ENCODE measurements at regions not wholly inside any gene's neighbourhood (a gene's known extent, or its start where the extent isn't known, plus 50 kb on each side); places are given as distances from the start of the nearest gene placed in this dataset.
"Not testable (repeated sequence)": the region's sequence is repeated elsewhere in the genome, so short reads cannot be mapped to it uniquely, and the experiment has no call there.

- DNase-seq (ENCODE audit: low read depth) = peak; percentile 77
- peak; percentile 93 for TF ChIP-seq CTCF (conservative IDR thresholded peaks at IDR 0.05; ENCODE audit: control insufficient read depth, insufficient read depth, low read depth, low read length)
These were observed 1002.9 kb upstream of the KCND2 start for GRCh38 chr7:119270045-119270464.

GRCh38 chr7:119270644-119271043 is 1002.3 kb upstream of the KCND2 start:
- no peak for DNase-seq (ENCODE audit: low read depth)
- TF ChIP-seq CTCF (conservative IDR thresholded peaks at IDR 0.05; ENCODE audit: control insufficient read depth, insufficient read depth, low read depth, low read length) = no peak
- H3K4me3 ChIP-seq (ENCODE audit: control insufficient read depth, low read depth, low read length) = no peak overlapping the region

More at GRCh38 chr7:119270045-119270464, 1002.9 kb upstream of the KCND2 start:
- H3K4me3 ChIP-seq (ENCODE audit: control insufficient read depth, low read depth, low read length) = no peak overlapping the region

GRCh38 chr7:119271147-119271779 is 1001.7 kb upstream of the KCND2 start:
- no peak for TF ChIP-seq CTCF (conservative IDR thresholded peaks at IDR 0.05; ENCODE audit: control insufficient read depth, insufficient read depth, low read depth, low read length)
- no peak for DNase-seq (ENCODE audit: low read depth)
- H3K4me3 ChIP-seq (ENCODE audit: control insufficient read depth, low read depth, low read length) = no peak overlapping the region

GRCh38 chr7:119281181-119281846 is 991.7 kb upstream of the KCND2 start:
- H3K4me3 ChIP-seq (ENCODE audit: control insufficient read depth, low read depth, low read length) = no peak overlapping the region
- no peak for DNase-seq (ENCODE audit: low read depth)
- no peak for TF ChIP-seq CTCF (conservative IDR thresholded peaks at IDR 0.05; ENCODE audit: control insufficient read depth, insufficient read depth, low read depth, low read length)

GRCh38 chr7:119283353-119283752 is 989.6 kb upstream of the KCND2 start:
- DNase-seq (ENCODE audit: low read depth) = no peak
- no peak overlapping the region for H3K4me3 ChIP-seq (ENCODE audit: control insufficient read depth, low read depth, low read length)
- no peak for TF ChIP-seq CTCF (conservative IDR thresholded peaks at IDR 0.05; ENCODE audit: control insufficient read depth, insufficient read depth, low read depth, low read length)

- no peak overlapping the region for H3K4me3 ChIP-seq (ENCODE audit: control insufficient read depth, low read depth, low read length)
- no peak for DNase-seq (ENCODE audit: low read depth)
- TF ChIP-seq CTCF (conservative IDR thresholded peaks at IDR 0.05; ENCODE audit: control insufficient read depth, insufficient read depth, low read depth, low read length) = no peak
These were observed 984.6 kb upstream of the KCND2 start for GRCh38 chr7:119288416-119288815.

GRCh38 chr7:119300341-119300740 is 972.6 kb upstream of the KCND2 start:
- not testable (repeated sequence) for H3K4me3 ChIP-seq (ENCODE audit: control insufficient read depth, low read depth, low read length); DNase-seq (ENCODE audit: low read depth)

Data from fibroblast of mammary gland (primary cell).